Heart right ventricle (tissue), 16 donors: ENCODE measurements at regions not wholly inside any gene's neighbourhood (a gene's known extent, or its start where the extent isn't known, plus 50 kb on each side); places are given as distances from the start of the nearest gene placed in this dataset.

Experiments
- ATAC-seq, 8 donors: fragments of 200-7000 bp; cut with Tn5 transposase; one replicate each; pipeline ENCODE4 v1.9.1; 2020; ENCODE audit warnings: mild to moderate bottlenecking in 8 of 8, moderate library complexity in 8 of 8, moderate number of reproducible peaks in 1 of 8
- DNase-seq, 2 donors: peaks; one replicate each; pipeline ENCODE4 v3.0.0-alpha.2; 2020
- H3K27ac ChIP-seq, 10 donors: fragments of 200-600 bp; sonication (generic) in 2 of 10; one replicate each; pipeline versions ENCODE4 v1.5.0 to v1.8.0; 2020 to 2022; ENCODE audit warnings: mild to moderate bottlenecking in 3 of 10
- H3K27me3 ChIP-seq, 7 donors: fragments of 200-600 bp; one replicate each; pipeline ENCODE4 v1.8.0; 2021 to 2022; ENCODE audit warnings: mild to moderate bottlenecking in 2 of 7
- H3K36me3 ChIP-seq, 9 donors: fragments of 200-600 bp; sonication (generic) in 1 of 9; one replicate each; pipeline versions ENCODE4 v1.5.0 to v1.8.0; 2020 to 2022; ENCODE audit warnings: mild to moderate bottlenecking in 2 of 9
- H3K4me1 ChIP-seq, 9 donors: fragments of 200-600 bp; sonication (generic) in 1 of 9; one replicate each; pipeline versions ENCODE4 v1.5.0 to v1.8.0; 2020 to 2022; ENCODE audit warnings: mild to moderate bottlenecking in 4 of 9
- H3K4me3 ChIP-seq, 10 donors: fragments of 200-600 bp; sonication (generic) in 2 of 10; one replicate each; pipeline versions ENCODE4 v1.5.0 to v1.8.0; 2020 to 2022; ENCODE audit warnings: mild to moderate bottlenecking in 7 of 10, moderate library complexity in 2 of 10
- H3K9me3 ChIP-seq, 11 donors: fragments of 200-600 bp in 10 of 11; sonication (generic) in 2 of 11; one replicate each; pipeline versions ENCODE4 v1.5.0 to v1.8.0; 2013 to 2022; ENCODE audit warnings: mild to moderate bottlenecking in 2 of 11, control low read depth in 1 of 11, moderate library complexity in 1 of 11
- whole genome bisulfite sequencing, 2 donors: extraction: QIAGEN DNeasy Blood & Tissue Kit; methylation state at CpG; one replicate each; pipeline ENCODE4 v1.1.7; 2013; ENCODE audit warnings: inconsistent platforms in 1 of 2; 5-methylcytosine and 5-hydroxymethylcytosine counted together
- intact Hi-C, 10 donors: fragments of 100-400 bp; cut with DNase I; formaldehyde crosslinking; loops; one replicate each; pipeline versions ENCODE4 v1.11.1 to v1.14.2; 2022
- TF ChIP-seq, protein P1 (sequence below), 9 donors: fragments of 200-600 bp; sonication (generic) in 2 of 9; IDR thresholded peaks; one replicate each; pipeline versions ENCODE4 v1.5.0 to v1.8.0; 2021 to 2022; ENCODE audit warnings: antibody characterized with exemption in 9 of 9, mild to moderate bottlenecking in 5 of 9, moderate library complexity in 1 of 9
- donor health status: Arrhythmogenic right ventricular cardiomyopathy.
- donor health status: ischemic (EF 13 %, LVEDD 7.1; RV severe dilation, severe dysfunction).
- donor health status: healthy with polysubstance abuse.
- donor health status: DM: no; HTN: yes; CAD: no.
- donor health status: DM: no; HTN: no; CAD: no.
- donor health status: ischemic (EF 25% LVEDD 6.9; RV normal size, moderate dysfunction).
- donor health status: ischemic (EF 25% LVEDD 5.7; RV mildly dilated, moderate dysfunction).
- donor health status: healthy.
- donor health status: DM: yes; HTN: yes; CAD: no.
- donor health status: Ischemic cardiomyopathy.
- donor health status: ischemic (EF 35%, LVEDD 5.7; RV mildly dilated, moderate dysfunction).
- donor health status: nonischemic (EF 11% LVEDD 7.7; RV severe dilation, severe dysfunction).
- donor health status: DM: yes; HTN: yes; CAD: no.
- donor health status: PGD.
- donor health status: ischemic (EF 29% LVEDD 5.4; RV normal size, mild dysfunction).
- donor health status: nonischemic (EF 23%, LVEDD 6.1; RV moderate dilation, normal function).

DNA sequence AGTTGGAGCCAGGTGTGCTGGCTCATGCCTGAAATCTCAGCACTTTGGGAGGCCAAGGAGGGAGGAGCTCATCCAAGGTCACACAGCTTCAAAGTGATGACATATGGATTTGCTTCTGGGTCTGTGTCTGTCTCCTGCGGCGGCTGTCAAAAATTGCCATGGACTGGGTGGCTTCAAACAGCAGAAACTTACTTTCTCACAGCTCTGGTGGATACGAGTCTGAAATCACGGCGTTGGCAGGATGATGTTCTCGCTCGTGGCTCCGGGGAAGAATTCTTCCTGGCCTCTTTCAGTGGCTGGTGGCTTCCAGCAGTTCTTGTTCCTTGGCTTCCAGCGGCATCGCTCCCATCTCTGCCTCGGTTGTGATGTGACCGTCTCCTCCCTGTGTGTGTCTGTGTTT, 314.8 kb upstream of the C1orf174 start:
- TF ChIP-seq, protein P1, sequence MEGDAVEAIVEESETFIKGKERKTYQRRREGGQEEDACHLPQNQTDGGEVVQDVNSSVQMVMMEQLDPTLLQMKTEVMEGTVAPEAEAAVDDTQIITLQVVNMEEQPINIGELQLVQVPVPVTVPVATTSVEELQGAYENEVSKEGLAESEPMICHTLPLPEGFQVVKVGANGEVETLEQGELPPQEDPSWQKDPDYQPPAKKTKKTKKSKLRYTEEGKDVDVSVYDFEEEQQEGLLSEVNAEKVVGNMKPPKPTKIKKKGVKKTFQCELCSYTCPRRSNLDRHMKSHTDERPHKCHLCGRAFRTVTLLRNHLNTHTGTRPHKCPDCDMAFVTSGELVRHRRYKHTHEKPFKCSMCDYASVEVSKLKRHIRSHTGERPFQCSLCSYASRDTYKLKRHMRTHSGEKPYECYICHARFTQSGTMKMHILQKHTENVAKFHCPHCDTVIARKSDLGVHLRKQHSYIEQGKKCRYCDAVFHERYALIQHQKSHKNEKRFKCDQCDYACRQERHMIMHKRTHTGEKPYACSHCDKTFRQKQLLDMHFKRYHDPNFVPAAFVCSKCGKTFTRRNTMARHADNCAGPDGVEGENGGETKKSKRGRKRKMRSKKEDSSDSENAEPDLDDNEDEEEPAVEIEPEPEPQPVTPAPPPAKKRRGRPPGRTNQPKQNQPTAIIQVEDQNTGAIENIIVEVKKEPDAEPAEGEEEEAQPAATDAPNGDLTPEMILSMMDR (IDR thresholded peaks at IDR 0.05) = no peak
- Histone ChIP-seq H3K27me3 (peaks cover 0 to 32% (median 16%) of the 10 kb centered on the region in 7 donors), H3K4me1 (no peaks in the 10 kb centered on the region), H3K36me3 (no peaks in the 10 kb centered on the region), H3K9me3 (no peaks in the 10 kb centered on the region), H3K27ac (no peak overlapping the region), H3K4me3 (no peak overlapping the region)
- 78 to 84% methylated on average over 12 of the region's 12 CpGs for WGBS, 2 donors
- DNase-seq (no peak), ATAC-seq (no peak)
- intact Hi-C loops = no loop called here

DNA sequence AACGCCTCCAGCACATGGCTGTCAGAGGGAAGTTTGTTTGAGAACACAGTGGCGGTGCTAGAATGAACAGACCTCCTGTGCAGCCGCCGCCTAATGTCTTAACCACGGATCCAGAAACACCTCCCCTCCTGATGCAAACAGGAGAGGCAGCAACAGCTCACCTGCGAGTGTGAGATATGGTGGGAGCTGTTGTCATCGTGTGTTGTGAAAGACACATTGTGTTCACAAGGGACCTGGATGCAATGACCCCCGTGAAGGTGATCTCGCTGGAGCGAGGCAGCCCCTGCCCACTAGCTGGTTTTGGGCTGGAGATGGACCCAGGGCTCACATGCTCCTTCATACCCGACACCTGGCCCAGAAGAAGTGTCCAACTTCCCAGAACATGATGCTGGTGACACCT, 315.3 kb upstream of the C1orf174 start:
- no peaks in the 10 kb centered on the region for H3K4me1 ChIP-seq

DNA sequence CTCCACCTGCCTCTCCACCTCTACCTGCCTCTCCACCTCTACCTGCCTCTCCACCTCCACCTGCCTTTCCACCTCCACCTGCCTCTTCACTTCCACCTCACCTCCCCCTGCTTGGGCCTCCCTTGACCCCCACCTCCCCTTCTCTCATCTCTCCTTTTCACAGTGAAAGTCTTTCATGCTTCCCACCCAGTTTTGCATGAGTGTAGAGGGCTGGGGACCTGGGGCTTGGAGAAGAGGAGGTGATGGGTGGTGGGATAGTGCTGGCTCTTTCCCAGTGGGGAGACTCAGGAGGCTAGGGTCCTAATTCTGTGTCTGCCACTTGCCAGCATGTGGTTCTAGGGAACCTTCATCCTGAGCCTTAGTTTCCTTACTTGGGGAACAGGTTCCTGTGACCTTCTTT, 316.2 kb upstream of the C1orf174 start:
- TF ChIP-seq, protein P1 (IDR thresholded peaks at IDR 0.05) = no peak
- intact Hi-C loops = no loop called here
- no peaks in the 10 kb centered on the region for H3K4me1 ChIP-seq
- ATAC-seq = no peak
- no peak overlapping the region for H3K27ac ChIP-seq
- no peak for DNase-seq
- no peak overlapping the region for H3K4me3 ChIP-seq
- no peaks in the 10 kb centered on the region for H3K36me3 ChIP-seq
- peaks cover 0 to 29% (median 16%) of the 10 kb centered on the region in 7 donors for H3K27me3 ChIP-seq
- H3K9me3 ChIP-seq = no peaks in the 10 kb centered on the region

More for the DNA sequence above, 315.3 kb upstream of the C1orf174 start:
- Histone ChIP-seq H3K27me3 (peaks cover 0 to 30% (median 16%) of the 10 kb centered on the region in 7 donors), H3K27ac (no peak overlapping the region), H3K36me3 (no peaks in the 10 kb centered on the region), H3K4me3 (no peak overlapping the region), H3K9me3 (no peaks in the 10 kb centered on the region)
- WGBS, 2 donors = 82 to 90% methylated on average over 11 of the region's 11 CpGs
- TF ChIP-seq, protein P1 (IDR thresholded peaks at IDR 0.05) = no peak
- intact Hi-C loops = no loop called here
- ATAC-seq (no peak), DNase-seq (no peak)

DNA sequence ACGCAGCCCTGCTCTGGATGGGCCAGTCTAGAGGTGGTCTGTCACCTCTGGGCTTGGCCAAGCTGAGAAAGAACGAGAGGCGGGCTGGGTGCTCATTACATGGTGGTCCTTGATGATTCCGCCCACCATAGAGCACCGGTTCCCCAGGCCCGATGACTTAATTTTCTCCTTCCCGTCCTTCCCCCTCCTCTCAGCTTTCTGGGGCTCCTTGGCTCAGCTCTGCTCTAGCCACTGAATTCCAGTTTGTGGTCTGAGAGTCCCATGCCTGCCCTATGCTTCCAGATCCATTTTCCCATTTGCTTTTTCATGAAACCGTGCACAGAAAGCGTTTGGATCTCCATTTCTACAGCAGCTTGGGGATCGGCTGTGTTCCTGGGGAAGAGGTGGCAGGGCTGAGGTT, 318.5 kb upstream of the C1orf174 start:
- H3K27me3 ChIP-seq = peaks cover 0 to 30% (median 16%) of the 10 kb centered on the region in 7 donors

More for the DNA sequence above, 318.5 kb upstream of the C1orf174 start:
- Histone ChIP-seq H3K4me1 (no peaks in the 10 kb centered on the region), H3K4me3 (no peak overlapping the region), H3K9me3 (no peaks in the 10 kb centered on the region), H3K36me3 (no peaks in the 10 kb centered on the region), H3K27ac (no peak overlapping the region)
- 85 to 87% methylated on average over 10 of the region's 10 CpGs for whole genome bisulfite sequencing, 2 donors
- TF ChIP-seq, protein P1 (IDR thresholded peaks at IDR 0.05) = no peak
- no peak for ATAC-seq
- no peak for DNase-seq
- intact Hi-C loops = no loop called here
